HG03460 (cell line): ENCODE measurements at regions not wholly inside any gene's neighbourhood (a gene's known extent, or its start where the extent isn't known, plus 50 kb on each side); places are given as distances from the start of the nearest gene placed in this dataset.

Experiments used
- ATAC-seq: cut with Tn5 transposase; IDR thresholded peaks from one replicate; pipeline ENCODE4 v1.9.1; 2021; ENCODE audit not compliant: unreplicated experiment

GRCh38 chr6:165729307-165729936 is 66.4 kb upstream of the PDE10A start:
- ATAC-seq: no peak

- ATAC-seq: no peak
These were observed 65.2 kb upstream of the PDE10A start for GRCh38 chr6:165728216-165728615.

- ATAC-seq: no peak
These were observed 63.9 kb upstream of the PDE10A start for GRCh38 chr6:165726965-165727381.

- no peak for ATAC-seq
These were observed 63.3 kb upstream of the PDE10A start for GRCh38 chr6:165726290-165726875.

GRCh38 chr6:165725201-165725600 is 62.2 kb upstream of the PDE10A start:
- no peak for ATAC-seq

GRCh38 chr6:165723326-165723725 is 60.3 kb upstream of the PDE10A start:
- ATAC-seq: no peak

- no peak for ATAC-seq
These were observed 59.0 kb upstream of the PDE10A start for GRCh38 chr6:165722022-165722421.

- no peak for ATAC-seq
These were observed 58.3 kb upstream of the PDE10A start for GRCh38 chr6:165721356-165721755.

GRCh38 chr6:165718491-165718891 is 55.5 kb upstream of the PDE10A start:
- ATAC-seq: no peak

- no peak for ATAC-seq
These were observed 54.9 kb upstream of the PDE10A start for GRCh38 chr6:165717732-165718465.

- ATAC-seq: no peak
These were observed 53.8 kb upstream of the PDE10A start for GRCh38 chr6:165716886-165717285.

GRCh38 chr6:165715428-165715827 is 52.4 kb upstream of the PDE10A start:
- ATAC-seq: no peak

- ATAC-seq: no peak
These were observed 51.9 kb upstream of the PDE10A start for GRCh38 chr6:165714907-165715306.

- ATAC-seq: no peak
These were observed 50.9 kb upstream of the PDE10A start for GRCh38 chr6:165713845-165714466.
